ENCODE measurements at regions not wholly inside any gene's neighbourhood (a gene's known extent, or its start where the extent isn't known, plus 50 kb on each side); places are given as distances from the start of the nearest gene placed in this dataset.

DNA sequence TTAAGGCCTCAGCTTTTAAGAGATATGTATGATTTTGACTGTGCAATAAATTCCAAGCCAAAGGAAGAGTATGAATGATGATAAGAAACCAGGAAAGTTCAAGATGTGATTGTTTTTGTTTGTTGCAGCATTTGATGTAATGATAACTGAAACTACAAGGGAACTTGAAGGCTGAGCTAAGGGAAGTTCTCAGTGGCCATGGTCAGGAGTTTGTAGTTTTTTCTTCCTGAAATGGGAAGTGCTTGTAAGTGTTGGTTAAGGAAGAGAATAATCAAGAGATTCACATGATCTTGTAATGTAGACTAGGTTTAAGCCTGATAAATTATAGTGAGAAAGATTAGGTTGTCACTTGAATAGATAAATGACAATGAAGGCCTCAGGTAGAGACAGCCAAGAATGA lies 53.4 kb downstream of the PTCHD4 start:
- DNase-seq, result no peak
- CTCF ChIA-PET, result no interaction called here
- no peak overlapping the region for H3K27ac Mint-ChIP-seq
- no peaks in the 10 kb centered on the region for H3K27me3 Mint-ChIP-seq (ENCODE audit: low read depth)
- H3K9me3 Mint-ChIP-seq (ENCODE audit: insufficient read depth), result no peaks in the 10 kb centered on the region
- no peaks in the 10 kb centered on the region for H3K36me3 Mint-ChIP-seq (ENCODE audit: low read depth)
- no peaks in the 10 kb centered on the region for H3K4me1 Mint-ChIP-seq (ENCODE audit: low read depth)
- POLR2A ChIA-PET, result no interaction called here
- no peak overlapping the region for H3K4me3 Mint-ChIP-seq
- no peak for ATAC-seq

DNA sequence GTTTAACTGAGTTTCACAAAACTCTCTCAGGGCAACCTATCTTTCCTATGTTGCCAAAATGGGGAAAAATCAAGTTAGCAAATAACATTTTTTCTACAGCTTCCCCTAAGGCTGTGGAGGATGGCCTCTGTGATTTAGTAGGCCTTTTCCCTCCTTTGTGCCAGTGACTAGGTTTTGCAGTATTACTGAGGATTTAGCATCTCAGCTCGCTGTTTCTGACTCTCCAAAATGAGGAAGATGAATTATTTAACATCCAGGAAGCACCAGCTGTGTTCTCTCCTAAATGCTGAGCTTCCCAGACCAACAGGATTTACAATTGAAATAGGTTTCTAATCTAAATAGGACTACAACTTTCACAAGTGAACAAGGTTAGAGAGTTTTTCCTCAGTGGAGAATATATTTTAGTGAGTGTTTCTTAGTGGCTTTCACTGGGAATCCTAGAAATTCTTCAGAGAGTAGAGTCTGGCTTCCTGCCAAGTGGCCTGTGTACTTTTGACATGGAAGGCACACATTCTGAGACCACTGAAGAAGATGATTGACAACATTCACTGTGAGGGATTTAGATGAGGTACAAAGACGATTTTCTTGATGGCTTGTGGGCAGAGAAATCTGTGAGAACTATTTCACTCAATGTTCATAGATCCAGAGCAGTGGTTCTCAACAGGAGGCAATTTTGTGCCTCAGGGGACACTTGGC lies 62.4 kb downstream of the PTCHD4 start:
- Mint-ChIP-seq H3K27ac (no peak overlapping the region), H3K27me3 (ENCODE audit: low read depth) (no peaks in the 10 kb centered on the region), H3K4me3 (no peak overlapping the region), H3K36me3 (ENCODE audit: low read depth) (no peaks in the 10 kb centered on the region), H3K9me3 (ENCODE audit: insufficient read depth) (no peaks in the 10 kb centered on the region), H3K4me1 (ENCODE audit: low read depth) (no peaks in the 10 kb centered on the region)
- DNase-seq, result no peak
- CTCF ChIA-PET, result no interaction called here
- POLR2A ChIA-PET, result no interaction called here
- ATAC-seq, result no peak

DNA sequence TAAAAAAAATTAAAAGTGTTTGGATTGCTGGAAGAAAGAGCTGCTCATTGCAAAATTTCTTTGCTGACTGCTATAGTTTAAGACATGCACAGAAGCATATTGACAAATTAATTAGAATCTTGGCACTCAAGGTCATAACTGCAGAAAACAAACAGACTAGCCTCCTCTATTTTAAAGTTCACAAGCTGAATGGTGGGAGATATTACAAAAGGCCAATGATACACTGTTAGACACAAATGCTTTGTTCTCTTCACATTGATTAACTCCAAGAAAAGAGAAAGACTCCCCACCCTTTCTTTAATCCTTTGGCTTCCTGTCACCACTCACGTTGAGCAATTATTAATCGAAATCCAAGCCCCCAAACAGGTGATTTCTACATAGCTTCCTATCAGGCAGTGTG lies 69.1 kb downstream of the PTCHD4 start:
- Mint-ChIP-seq H3K27ac (no peak overlapping the region), H3K4me1 (ENCODE audit: low read depth) (no peaks in the 10 kb centered on the region), H3K27me3 (ENCODE audit: low read depth) (no peaks in the 10 kb centered on the region), H3K4me3 (no peak overlapping the region), H3K36me3 (ENCODE audit: low read depth) (no peaks in the 10 kb centered on the region), H3K9me3 (ENCODE audit: insufficient read depth) (no peaks in the 10 kb centered on the region)
- ChIA-PET CTCF (no interaction called here), POLR2A (no interaction called here)
- ATAC-seq, result no peak
- no peak for DNase-seq

DNA sequence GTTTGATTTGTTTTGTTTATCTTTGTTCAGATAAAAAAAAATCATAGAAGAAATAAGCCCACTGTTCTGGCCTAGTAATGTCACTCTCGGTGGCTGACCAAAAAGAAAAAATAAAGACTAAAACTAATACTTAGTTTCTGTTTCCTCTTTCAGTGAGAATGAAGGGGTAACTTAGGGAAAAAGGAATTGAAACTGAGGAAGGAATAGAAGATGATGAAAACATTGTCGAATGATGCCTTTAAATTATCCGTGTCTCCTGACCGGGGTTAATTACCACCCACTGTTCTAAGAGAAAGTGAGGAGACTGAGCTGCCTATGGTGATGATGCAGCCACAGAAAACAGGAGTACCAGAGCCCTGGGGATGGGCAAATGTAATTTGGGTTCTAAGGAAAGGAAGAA lies 73.1 kb downstream of the PTCHD4 start:
- Mint-ChIP-seq H3K4me1 (ENCODE audit: low read depth) (no peaks in the 10 kb centered on the region), H3K4me3 (no peak overlapping the region), H3K27ac (no peak overlapping the region), H3K9me3 (ENCODE audit: insufficient read depth) (no peaks in the 10 kb centered on the region), H3K36me3 (ENCODE audit: low read depth) (no peaks in the 10 kb centered on the region), H3K27me3 (ENCODE audit: low read depth) (no peaks in the 10 kb centered on the region)
- POLR2A ChIA-PET, result no interaction called here
- ATAC-seq (no peak), DNase-seq (no peak)
- CTCF ChIA-PET, result no interaction called here

DNA sequence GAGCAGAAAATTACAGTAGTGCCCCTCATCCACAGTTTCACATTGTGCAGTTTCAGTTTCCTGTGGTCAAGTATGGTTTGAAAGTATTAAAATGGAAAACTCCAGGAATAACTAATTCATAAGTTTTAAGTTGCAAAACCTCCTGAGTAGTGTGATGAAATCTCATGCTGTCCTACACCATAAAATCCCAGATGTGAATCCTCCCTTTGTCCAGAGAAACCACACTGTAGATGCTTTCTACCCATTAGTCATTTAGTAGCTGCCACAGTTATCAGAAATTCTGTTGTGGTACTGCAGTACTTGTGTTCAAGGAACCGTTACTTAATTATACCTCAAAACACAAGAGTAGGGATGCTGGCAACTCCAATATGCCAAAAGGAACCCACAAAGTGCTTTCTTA lies 74.7 kb downstream of the PTCHD4 start:
- no peak overlapping the region for H3K27ac Mint-ChIP-seq
- ChIA-PET CTCF (no interaction called here), POLR2A (no interaction called here)
- DNase-seq (no peak), ATAC-seq (no peak)
- no peaks in the 10 kb centered on the region for H3K4me1 Mint-ChIP-seq (ENCODE audit: low read depth)
- H3K9me3 Mint-ChIP-seq (ENCODE audit: insufficient read depth), result no peaks in the 10 kb centered on the region
- no peaks in the 10 kb centered on the region for H3K27me3 Mint-ChIP-seq (ENCODE audit: low read depth)
- H3K4me3 Mint-ChIP-seq, result no peak overlapping the region
- H3K36me3 Mint-ChIP-seq (ENCODE audit: low read depth), result no peaks in the 10 kb centered on the region

DNA sequence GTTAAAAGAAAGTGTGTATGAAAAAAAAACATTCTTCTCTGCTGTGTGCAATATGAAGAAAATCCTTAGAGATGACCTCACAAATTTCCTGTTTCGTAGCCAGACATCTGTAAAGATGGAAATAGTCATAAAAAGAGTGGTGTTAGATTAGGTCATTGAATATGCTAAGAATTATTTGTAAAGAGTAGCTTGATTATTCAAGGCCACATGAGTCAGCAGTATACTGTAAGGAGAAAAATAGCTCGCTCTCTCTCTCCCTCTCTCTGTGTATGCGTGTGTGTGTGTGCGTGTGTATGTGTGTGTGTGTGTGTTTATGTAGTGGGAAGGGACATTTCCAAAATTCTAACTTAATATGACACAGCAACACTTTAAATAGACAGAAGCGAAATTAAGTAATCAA lies 78.8 kb downstream of the PTCHD4 start:
- ATAC-seq, result no peak
- POLR2A ChIA-PET, result no interaction called here

DNA sequence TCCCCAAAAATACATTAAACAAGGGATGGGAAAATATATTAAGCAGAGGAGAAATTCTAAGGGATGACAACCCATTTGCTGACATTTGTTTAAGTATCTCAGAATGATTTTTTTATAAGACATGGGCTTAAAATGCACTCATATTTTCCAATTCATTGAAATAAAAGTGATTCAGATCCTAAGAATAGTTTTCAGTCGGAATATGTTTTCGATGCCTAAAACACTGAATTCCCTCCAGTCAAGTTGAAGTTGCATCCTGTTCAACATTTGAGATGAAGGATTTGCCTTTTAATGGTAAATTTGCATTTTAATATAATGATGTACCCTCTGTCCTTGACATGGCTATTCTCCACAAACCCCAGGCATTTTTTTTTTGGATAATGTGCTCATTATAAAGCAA lies 79.3 kb downstream of the PTCHD4 start:
- ATAC-seq, result no peak
- peaks cover 8% of the 10 kb centered on the region for H3K4me1 Mint-ChIP-seq (ENCODE audit: low read depth)
- H3K9me3 Mint-ChIP-seq (ENCODE audit: insufficient read depth), result no peaks in the 10 kb centered on the region
- POLR2A ChIA-PET, result no interaction called here
- H3K36me3 Mint-ChIP-seq (ENCODE audit: low read depth), result no peaks in the 10 kb centered on the region
- H3K27me3 Mint-ChIP-seq (ENCODE audit: low read depth), result no peaks in the 10 kb centered on the region
- H3K4me3 Mint-ChIP-seq, result no peak overlapping the region
- H3K27ac Mint-ChIP-seq, result no peak overlapping the region
- CTCF ChIA-PET, result no interaction called here
- no peak for DNase-seq

More for the DNA sequence above, 78.8 kb downstream of the PTCHD4 start:
- Mint-ChIP-seq H3K4me3 (no peak overlapping the region), H3K9me3 (ENCODE audit: insufficient read depth) (no peaks in the 10 kb centered on the region), H3K36me3 (ENCODE audit: low read depth) (no peaks in the 10 kb centered on the region), H3K4me1 (ENCODE audit: low read depth) (peaks cover 8% of the 10 kb centered on the region), H3K27ac (no peak overlapping the region), H3K27me3 (ENCODE audit: low read depth) (no peaks in the 10 kb centered on the region)
- DNase-seq, result no peak
- CTCF ChIA-PET, result no interaction called here

DNA sequence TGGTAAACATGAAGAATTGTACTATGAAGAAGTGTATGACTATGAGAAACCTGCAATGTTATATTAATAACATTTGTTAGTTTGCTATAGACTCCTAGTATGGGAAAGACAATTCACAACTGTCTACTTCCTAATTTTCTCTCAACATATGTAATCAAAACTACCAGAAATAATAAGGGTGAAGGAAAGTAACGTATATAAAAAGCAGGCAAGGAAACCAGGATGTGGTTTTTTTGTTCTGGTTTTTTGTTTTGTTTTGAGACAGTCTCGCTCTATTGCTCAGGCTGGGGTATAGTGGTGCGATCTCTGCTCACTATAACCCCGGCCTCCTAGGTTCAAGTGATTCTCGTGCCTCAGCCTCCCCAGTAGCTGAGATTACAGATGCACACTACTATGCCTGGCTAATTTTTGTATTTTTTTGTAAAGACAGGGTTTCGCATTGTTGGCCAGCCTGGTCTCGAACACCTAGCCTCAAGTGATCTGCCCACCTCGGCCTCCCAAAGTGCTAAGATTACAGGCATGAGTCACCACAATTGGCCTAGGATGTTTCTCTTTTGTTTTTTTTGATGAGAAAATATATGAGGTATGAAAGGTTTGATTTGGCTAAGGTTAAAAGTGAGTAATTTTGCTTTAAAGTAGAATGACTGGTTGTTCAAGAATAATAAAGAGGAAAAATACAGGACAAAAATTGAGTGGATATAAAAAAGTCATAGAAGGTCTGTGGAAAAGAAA lies 83.1 kb downstream of the PTCHD4 start:
- Mint-ChIP-seq H3K36me3 (ENCODE audit: low read depth) (no peaks in the 10 kb centered on the region), H3K9me3 (ENCODE audit: insufficient read depth) (no peaks in the 10 kb centered on the region), H3K27ac (no peak overlapping the region), H3K27me3 (ENCODE audit: low read depth) (no peaks in the 10 kb centered on the region), H3K4me1 (ENCODE audit: low read depth) (peaks cover 8% of the 10 kb centered on the region), H3K4me3 (no peak overlapping the region)
- ChIA-PET POLR2A (no interaction called here), CTCF (no interaction called here)
- ATAC-seq, result no peak
- no peak for DNase-seq

DNA sequence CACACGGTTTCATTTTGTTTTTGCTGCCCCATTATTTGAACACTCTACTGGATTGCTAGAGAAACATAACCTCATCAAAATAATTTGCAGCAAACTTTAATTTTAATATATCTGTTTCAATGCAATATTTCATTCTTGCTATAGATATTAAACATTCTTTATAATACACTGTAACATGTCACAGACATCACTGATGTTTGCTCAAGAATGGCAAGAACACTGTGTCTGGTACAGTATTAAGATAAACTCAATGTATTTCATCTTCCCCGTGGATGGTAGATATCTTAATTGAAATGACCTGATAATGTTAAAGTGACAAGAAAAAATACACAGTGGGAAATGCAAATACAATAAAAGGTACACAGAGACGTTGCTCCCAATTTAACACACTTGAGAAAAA lies 86.0 kb downstream of the PTCHD4 start:
- CTCF ChIA-PET, result no interaction called here
- DNase-seq (no peak), ATAC-seq (no peak)
- no peaks in the 10 kb centered on the region for H3K27me3 Mint-ChIP-seq (ENCODE audit: low read depth)
- H3K36me3 Mint-ChIP-seq (ENCODE audit: low read depth), result no peaks in the 10 kb centered on the region
- H3K4me1 Mint-ChIP-seq (ENCODE audit: low read depth), result peaks cover 8% of the 10 kb centered on the region
- POLR2A ChIA-PET, result no interaction called here
- no peak overlapping the region for H3K4me3 Mint-ChIP-seq
- H3K9me3 Mint-ChIP-seq (ENCODE audit: insufficient read depth), result no peaks in the 10 kb centered on the region
- H3K27ac Mint-ChIP-seq, result no peak overlapping the region

DNA sequence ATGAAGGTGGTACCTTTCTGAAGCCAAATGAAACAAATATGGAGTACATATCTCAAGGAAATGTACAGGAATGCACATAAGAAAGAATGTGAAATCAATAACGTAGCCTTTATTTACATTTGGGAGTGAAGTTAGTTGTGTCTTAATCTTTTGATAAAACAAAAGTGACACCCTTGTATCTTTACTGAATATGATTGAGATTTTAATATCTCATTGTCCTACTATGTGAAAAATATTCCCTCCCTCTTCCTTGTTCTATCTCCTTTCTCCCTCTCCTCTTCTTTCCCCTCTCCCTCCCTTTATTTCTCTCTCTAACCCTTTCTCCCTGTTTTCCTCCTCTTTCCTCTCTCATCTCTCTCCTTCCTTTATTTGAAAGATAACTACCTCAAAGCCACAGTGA lies 89.1 kb downstream of the PTCHD4 start:
- ChIA-PET CTCF (no interaction called here), POLR2A (no interaction called here)
- DNase-seq (no peak), ATAC-seq (no peak)
- Mint-ChIP-seq H3K4me1 (ENCODE audit: low read depth) (no peaks in the 10 kb centered on the region), H3K27me3 (ENCODE audit: low read depth) (no peaks in the 10 kb centered on the region), H3K9me3 (ENCODE audit: insufficient read depth) (no peaks in the 10 kb centered on the region), H3K4me3 (no peak overlapping the region), H3K27ac (no peak overlapping the region), H3K36me3 (ENCODE audit: low read depth) (no peaks in the 10 kb centered on the region)

DNA sequence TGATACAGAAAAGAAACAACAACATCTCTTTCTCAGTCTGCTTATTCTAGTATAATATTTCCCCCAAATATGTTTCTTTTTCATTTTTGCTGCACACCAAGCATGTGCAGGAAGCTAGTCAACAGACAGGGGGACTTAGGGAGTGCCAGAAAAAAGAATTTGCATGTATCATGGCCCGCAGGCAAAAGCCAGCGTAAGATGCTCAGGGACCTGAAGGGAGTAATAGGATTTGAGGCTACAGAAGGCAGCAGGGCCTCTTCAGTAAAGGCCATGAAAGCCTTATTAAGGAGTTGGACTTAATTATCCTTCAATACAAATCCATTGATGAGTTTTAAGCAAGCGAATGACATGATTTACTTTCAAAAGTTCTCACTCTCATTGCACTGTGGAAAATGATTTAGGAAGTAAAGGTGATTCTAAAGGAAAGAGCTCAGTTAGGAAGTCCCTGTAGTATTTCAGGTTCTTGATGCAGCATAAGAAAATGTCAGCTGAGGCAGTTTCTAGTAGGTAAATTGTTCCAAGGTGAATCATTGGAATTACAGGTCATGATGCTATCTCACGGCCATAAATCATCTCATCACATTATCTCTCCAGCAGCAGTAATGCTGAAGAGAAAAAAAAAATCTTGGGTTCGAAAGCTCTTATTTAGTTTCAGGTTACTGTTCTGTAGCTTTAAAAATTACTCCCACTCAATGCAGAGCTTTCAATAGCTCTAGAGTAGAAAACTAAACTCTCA lies 94.8 kb downstream of the PTCHD4 start:
- Mint-ChIP-seq H3K27ac (no peak overlapping the region), H3K4me1 (ENCODE audit: low read depth) (no peaks in the 10 kb centered on the region), H3K27me3 (ENCODE audit: low read depth) (no peaks in the 10 kb centered on the region), H3K36me3 (ENCODE audit: low read depth) (no peaks in the 10 kb centered on the region), H3K4me3 (no peak overlapping the region), H3K9me3 (ENCODE audit: insufficient read depth) (no peaks in the 10 kb centered on the region)
- DNase-seq (no peak), ATAC-seq (no peak)
- POLR2A ChIA-PET, result no interaction called here
- CTCF ChIA-PET, result no interaction called here

DNA sequence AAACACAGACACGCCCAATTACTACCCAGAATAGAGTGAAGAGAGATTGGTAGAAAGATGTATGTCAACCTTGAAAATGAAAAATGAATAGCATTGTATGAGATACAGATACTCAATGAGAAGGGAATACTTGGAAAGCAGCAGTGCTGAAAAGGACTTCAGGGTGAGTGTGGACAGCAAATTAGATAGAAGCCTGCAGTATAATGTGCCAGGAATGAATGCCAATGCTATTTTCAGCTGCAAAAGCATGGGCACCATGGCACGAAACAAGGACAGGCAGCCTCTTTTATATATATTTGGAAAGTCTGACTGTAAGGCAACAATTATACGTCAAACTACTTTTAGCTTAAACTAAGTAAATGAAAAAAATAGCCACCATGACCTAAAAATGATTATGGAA lies 118.2 kb downstream of the PTCHD4 start:
- H3K27ac Mint-ChIP-seq, result no peak overlapping the region
- POLR2A ChIA-PET, result no interaction called here
- no peaks in the 10 kb centered on the region for H3K27me3 Mint-ChIP-seq (ENCODE audit: low read depth)
- CTCF ChIA-PET, result no interaction called here
- no peaks in the 10 kb centered on the region for H3K36me3 Mint-ChIP-seq (ENCODE audit: low read depth)
- H3K4me3 Mint-ChIP-seq, result no peak overlapping the region
- DNase-seq, result no peak
- no peaks in the 10 kb centered on the region for H3K9me3 Mint-ChIP-seq (ENCODE audit: insufficient read depth)
- no peak for ATAC-seq
- H3K4me1 Mint-ChIP-seq (ENCODE audit: low read depth), result no peaks in the 10 kb centered on the region

Measured in activated CD8-positive, alpha-beta T cell treated with anti-CD3 and anti-CD28 coated beads, Interleukin-2, amount 10 ng/mL, durations not matched to agents 7 days and 5 days (primary cell).